ENCODE measurements at regions not wholly inside any gene's neighbourhood (a gene's known extent, or its start where the extent isn't known, plus 50 kb on each side); places are given as distances from the start of the nearest gene placed in this dataset.
A peak's percentile ranks its signal among the peaks of the same experiment; 100 is the strongest.

DNA sequence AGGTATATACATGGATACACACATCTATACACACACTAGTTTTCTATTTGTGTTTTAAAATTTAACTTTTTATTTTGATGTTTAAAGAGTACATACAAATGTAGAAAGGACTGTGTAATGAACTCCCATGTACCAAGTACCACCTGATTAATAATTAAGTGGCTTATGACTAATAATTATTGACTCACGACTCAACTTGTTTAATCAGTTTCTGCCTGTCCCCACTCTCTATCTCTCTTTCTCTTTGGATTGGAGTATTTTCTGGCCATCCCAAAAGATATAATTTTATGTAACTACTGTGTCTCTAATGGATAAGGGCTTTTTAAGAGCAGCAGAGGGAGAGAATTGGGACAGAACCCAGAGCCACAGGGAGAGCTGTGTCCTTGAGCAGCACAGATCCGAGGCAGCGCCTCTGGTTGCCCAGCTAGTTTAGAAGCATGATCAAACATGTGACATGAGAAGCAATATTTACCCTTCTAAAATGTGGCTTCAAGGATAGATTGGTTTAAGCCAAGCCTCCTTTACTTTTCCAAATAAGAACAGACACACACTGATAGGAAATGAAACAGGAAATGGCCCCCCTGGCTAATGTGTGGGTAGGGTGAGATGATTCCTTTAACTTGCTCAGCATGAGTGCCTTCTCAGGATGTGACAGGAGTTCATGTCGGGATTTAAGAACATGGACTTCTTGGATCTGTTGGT, 81.0 kb downstream of the ERMARD start:
- TF ChIP-seq, protein P1, sequence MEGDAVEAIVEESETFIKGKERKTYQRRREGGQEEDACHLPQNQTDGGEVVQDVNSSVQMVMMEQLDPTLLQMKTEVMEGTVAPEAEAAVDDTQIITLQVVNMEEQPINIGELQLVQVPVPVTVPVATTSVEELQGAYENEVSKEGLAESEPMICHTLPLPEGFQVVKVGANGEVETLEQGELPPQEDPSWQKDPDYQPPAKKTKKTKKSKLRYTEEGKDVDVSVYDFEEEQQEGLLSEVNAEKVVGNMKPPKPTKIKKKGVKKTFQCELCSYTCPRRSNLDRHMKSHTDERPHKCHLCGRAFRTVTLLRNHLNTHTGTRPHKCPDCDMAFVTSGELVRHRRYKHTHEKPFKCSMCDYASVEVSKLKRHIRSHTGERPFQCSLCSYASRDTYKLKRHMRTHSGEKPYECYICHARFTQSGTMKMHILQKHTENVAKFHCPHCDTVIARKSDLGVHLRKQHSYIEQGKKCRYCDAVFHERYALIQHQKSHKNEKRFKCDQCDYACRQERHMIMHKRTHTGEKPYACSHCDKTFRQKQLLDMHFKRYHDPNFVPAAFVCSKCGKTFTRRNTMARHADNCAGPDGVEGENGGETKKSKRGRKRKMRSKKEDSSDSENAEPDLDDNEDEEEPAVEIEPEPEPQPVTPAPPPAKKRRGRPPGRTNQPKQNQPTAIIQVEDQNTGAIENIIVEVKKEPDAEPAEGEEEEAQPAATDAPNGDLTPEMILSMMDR (conservative IDR thresholded peaks at IDR 0.05; ENCODE audit: low read depth, low read length) = no peak
- DNase-seq (ENCODE audit: low read depth) = no peak
- H3K4me3 ChIP-seq (ENCODE audit: low read depth, low read length) = peak overlapping the region; percentile 44

DNA sequence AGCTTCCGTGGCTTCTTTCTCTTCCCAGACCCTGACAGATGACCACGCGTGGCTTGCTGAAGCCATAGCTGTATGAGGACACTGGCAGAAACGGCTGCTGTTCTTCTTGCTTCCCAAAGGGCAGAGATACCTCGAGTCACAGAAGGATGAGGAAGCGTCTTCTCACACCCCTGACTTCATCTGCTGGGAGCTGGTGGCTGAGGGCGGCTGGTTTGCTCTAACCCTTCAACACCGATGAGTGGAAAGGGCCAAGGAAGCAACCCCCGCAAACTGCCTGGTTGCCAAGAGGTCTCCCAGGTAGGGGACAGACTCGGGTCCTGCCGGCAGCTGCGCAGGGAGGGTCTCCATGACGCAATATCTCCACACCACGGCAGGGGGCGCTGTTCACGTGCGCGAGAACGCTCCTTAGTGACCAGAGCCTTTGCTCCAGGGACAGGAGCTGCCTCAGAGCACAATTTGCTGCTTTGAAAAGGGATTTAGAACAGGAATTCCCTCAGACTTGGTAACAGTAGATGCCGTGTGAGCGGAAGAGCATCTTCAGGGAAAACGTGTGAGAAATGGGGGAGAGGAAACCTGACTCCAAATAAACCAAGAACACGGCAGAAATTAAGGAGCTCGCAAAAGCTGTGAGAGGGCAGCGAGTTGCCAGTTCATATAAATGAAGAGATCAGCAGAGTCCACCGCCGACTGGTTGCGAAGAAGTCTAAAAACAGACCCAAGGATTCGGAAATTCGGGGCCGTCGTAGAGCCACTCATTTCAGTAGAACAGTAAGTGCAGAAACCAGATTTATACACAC, 80.2 kb downstream of the ERMARD start:
- no peak for DNase-seq (ENCODE audit: low read depth)
- TF ChIP-seq, protein P1 (conservative IDR thresholded peaks at IDR 0.05; ENCODE audit: low read depth, low read length) = peak; percentile 90
- peak overlapping the region; percentile 44 for H3K4me3 ChIP-seq (ENCODE audit: low read depth, low read length)

Measured in epithelial cell of proximal tubule (primary cell).